HG03039 (cell line): ENCODE measurements at regions not wholly inside any gene's neighbourhood (a gene's known extent, or its start where the extent isn't known, plus 50 kb on each side); places are given as distances from the start of the nearest gene placed in this dataset.

ENCODE experiments used
- ATAC-seq: cut with Tn5 transposase; IDR thresholded peaks from one replicate; pipeline ENCODE4 v1.9.1; 2021; ENCODE audit warnings: mild to moderate bottlenecking, moderate library complexity; ENCODE audit not compliant: unreplicated experiment

- no peak for ATAC-seq
Measured at GRCh38 chr2:242022550-242023290, 153.2 kb downstream of the RTP5 start.

- no peak for ATAC-seq
Measured at GRCh38 chr2:242024751-242025355, 155.3 kb downstream of the RTP5 start.

GRCh38 chr2:242027676-242028450, 158.3 kb downstream of the RTP5 start:
- ATAC-seq: no peak

- no peak for ATAC-seq
Measured at GRCh38 chr2:242029422-242030225, 160.1 kb downstream of the RTP5 start.

- no peak for ATAC-seq
Measured at GRCh38 chr2:242030226-242030575, 160.7 kb downstream of the RTP5 start.

- no peak for ATAC-seq
Measured at GRCh38 chr2:242030858-242031257, 161.3 kb downstream of the RTP5 start.

- no peak for ATAC-seq
Measured at GRCh38 chr2:242031481-242032019, 162.0 kb downstream of the RTP5 start.

GRCh38 chr2:242032780-242033656, 163.5 kb downstream of the RTP5 start:
- ATAC-seq: no peak

GRCh38 chr2:242034138-242034537, 164.6 kb downstream of the RTP5 start:
- ATAC-seq: no peak

GRCh38 chr2:242034996-242035814, 165.7 kb downstream of the RTP5 start:
- no peak for ATAC-seq

GRCh38 chr2:242035858-242036652, 166.5 kb downstream of the RTP5 start:
- ATAC-seq: no peak

- ATAC-seq: no peak
Measured at GRCh38 chr2:242036653-242036950, 167.1 kb downstream of the RTP5 start.

- ATAC-seq: no peak
Measured at GRCh38 chr2:242038166-242038927, 168.8 kb downstream of the RTP5 start.

GRCh38 chr2:242038928-242039341, 169.4 kb downstream of the RTP5 start:
- no peak for ATAC-seq

- ATAC-seq: no peak
Measured at GRCh38 chr2:242040303-242040655, 170.8 kb downstream of the RTP5 start.

- ATAC-seq: no peak
Measured at GRCh38 chr2:242040681-242041080, 171.2 kb downstream of the RTP5 start.

GRCh38 chr2:242041816-242042215, 172.3 kb downstream of the RTP5 start:
- no peak for ATAC-seq
